ENCODE measurements at regions not wholly inside any gene's neighbourhood (a gene's known extent, or its start where the extent isn't known, plus 50 kb on each side); places are given as distances from the start of the nearest gene placed in this dataset.

- DNase-seq (ENCODE audit: low read depth in 1 of 2, low spot score in 1 of 2), result no peak
Measured at GRCh38 chr13:58960888-58961287, 1202.8 kb downstream of the DIAPH3 start.

GRCh38 chr13:58963321-58963720 is 1200.4 kb downstream of the DIAPH3 start:
- no peak for DNase-seq (ENCODE audit: low read depth in 1 of 2, low spot score in 1 of 2)

- no peak for DNase-seq (ENCODE audit: low read depth in 1 of 2, low spot score in 1 of 2)
Measured at GRCh38 chr13:58964048-58964447, 1199.7 kb downstream of the DIAPH3 start.

GRCh38 chr13:58977085-58977484 is 1186.6 kb downstream of the DIAPH3 start:
- no peak for DNase-seq (ENCODE audit: low read depth in 1 of 2, low spot score in 1 of 2)

GRCh38 chr13:58978331-58978730 is 1185.4 kb downstream of the DIAPH3 start:
- no peak for DNase-seq (ENCODE audit: low read depth in 1 of 2, low spot score in 1 of 2)

- no peak for DNase-seq (ENCODE audit: low read depth in 1 of 2, low spot score in 1 of 2)
Measured at GRCh38 chr13:58979851-58980250, 1183.9 kb downstream of the DIAPH3 start.

GRCh38 chr13:58985845-58986244 is 1177.9 kb downstream of the DIAPH3 start:
- no peak for DNase-seq (ENCODE audit: low read depth in 1 of 2, low spot score in 1 of 2)

GRCh38 chr13:58989556-58989955 is 1174.2 kb downstream of the DIAPH3 start:
- no peak for DNase-seq (ENCODE audit: low read depth in 1 of 2, low spot score in 1 of 2)

GRCh38 chr13:58991826-58992477 is 1171.8 kb downstream of the DIAPH3 start:
- no peak for DNase-seq (ENCODE audit: low read depth in 1 of 2, low spot score in 1 of 2)

GRCh38 chr13:58992478-58993042 is 1171.2 kb downstream of the DIAPH3 start:
- DNase-seq (ENCODE audit: low read depth in 1 of 2, low spot score in 1 of 2), result no peak

- no peak for DNase-seq (ENCODE audit: low read depth in 1 of 2, low spot score in 1 of 2)
Measured at GRCh38 chr13:58994077-58994476, 1169.7 kb downstream of the DIAPH3 start.

GRCh38 chr13:58994777-58995176 is 1169.0 kb downstream of the DIAPH3 start:
- DNase-seq (ENCODE audit: low read depth in 1 of 2, low spot score in 1 of 2), result no peak

- DNase-seq (ENCODE audit: low read depth in 1 of 2, low spot score in 1 of 2), result no peak
Measured at GRCh38 chr13:58998716-58999115, 1165.0 kb downstream of the DIAPH3 start.

GRCh38 chr13:58999851-59000250 is 1163.9 kb downstream of the DIAPH3 start:
- DNase-seq (ENCODE audit: low read depth in 1 of 2, low spot score in 1 of 2), result no peak

- no peak for DNase-seq (ENCODE audit: low read depth in 1 of 2, low spot score in 1 of 2)
Measured at GRCh38 chr13:59000770-59001169, 1163.0 kb downstream of the DIAPH3 start.

GRCh38 chr13:59012731-59013130 is 1151.0 kb downstream of the DIAPH3 start:
- no peak for DNase-seq (ENCODE audit: low read depth in 1 of 2, low spot score in 1 of 2)

- no peak for DNase-seq (ENCODE audit: low read depth in 1 of 2, low spot score in 1 of 2)
Measured at GRCh38 chr13:59016250-59016649, 1147.5 kb downstream of the DIAPH3 start.

GRCh38 chr13:59024434-59024833 is 1139.3 kb downstream of the DIAPH3 start:
- no peak for DNase-seq (ENCODE audit: low read depth in 1 of 2, low spot score in 1 of 2)

- DNase-seq (ENCODE audit: low read depth in 1 of 2, low spot score in 1 of 2), result no peak
Measured at GRCh38 chr13:59034198-59034597, 1129.5 kb downstream of the DIAPH3 start.

GRCh38 chr13:59038824-59039223 is 1124.9 kb downstream of the DIAPH3 start:
- DNase-seq (ENCODE audit: low read depth in 1 of 2, low spot score in 1 of 2), result no peak

- DNase-seq (ENCODE audit: low read depth in 1 of 2, low spot score in 1 of 2), result no peak
Measured at GRCh38 chr13:59043016-59043415, 1120.7 kb downstream of the DIAPH3 start.

GRCh38 chr13:59047546-59047945 is 1116.2 kb downstream of the DIAPH3 start:
- no peak for DNase-seq (ENCODE audit: low read depth in 1 of 2, low spot score in 1 of 2)

GRCh38 chr13:59061621-59062020 is 1102.1 kb downstream of the DIAPH3 start:
- DNase-seq (ENCODE audit: low read depth in 1 of 2, low spot score in 1 of 2), result no peak
